ENCODE measurements at regions not wholly inside any gene's neighbourhood (a gene's known extent, or its start where the extent isn't known, plus 50 kb on each side); places are given as distances from the start of the nearest gene placed in this dataset.
A peak's percentile ranks its signal among the peaks of the same experiment; 100 is the strongest.

GRCh38 chr2:16775899-16776231, 110.2 kb upstream of the CYRIA start:
- peaks cover 0 to 2% (median 0%) of the 10 kb centered on the region in 8 donors for H3K9me3 Mint-ChIP-seq
- Histone ChIP-seq H3K36me3 (ENCODE audit: insufficient read depth, low read length) (no peaks in the 10 kb centered on the region), H3K9me3 (ENCODE audit: control insufficient read depth in 1 of 2, low read length in 2 of 2) (no peaks in the 10 kb centered on the region), H3K27ac (ENCODE audit: low read depth, low read length) (no peak overlapping the region), H3K4me3 (ENCODE audit: low read length in 2 of 2) (no peak overlapping the region), H3K27me3 (ENCODE audit: insufficient read depth, low read length) (no peaks in the 10 kb centered on the region), H3K4me1 (ENCODE audit: insufficient read depth, low read length) (no peaks in the 10 kb centered on the region)
- no peak overlapping the region for H3K27ac Mint-ChIP-seq
- DNase-seq: no peak
- intact Hi-C loops (cut with micrococcal nuclease): no loop called here
- H3K27me3 Mint-ChIP-seq: peaks cover 3 to 5% of the 10 kb centered on the region in 2 donors
- no peaks in the 10 kb centered on the region for H3K4me1 Mint-ChIP-seq
- H3K36me3 Mint-ChIP-seq: no peaks in the 10 kb centered on the region
- POLR2A ChIA-PET (ENCODE audit: partially characterized antibody): no interaction called here
- H3K4me3 Mint-ChIP-seq: no peak overlapping the region
- CTCF ChIA-PET (ENCODE audit: partially characterized antibody): interaction anchor here (1.0 kb wide), 1 partner anchor 19 kb away, joined by 3 read pairs; no protein-coding TSS in a partner anchor

- Histone ChIP-seq H3K36me3 (ENCODE audit: insufficient read depth, low read length) (no peaks in the 10 kb centered on the region), H3K4me1 (ENCODE audit: insufficient read depth, low read length) (no peaks in the 10 kb centered on the region), H3K27me3 (ENCODE audit: insufficient read depth, low read length) (no peaks in the 10 kb centered on the region), H3K9me3 (ENCODE audit: control insufficient read depth in 1 of 2, low read length in 2 of 2) (no peaks in the 10 kb centered on the region), H3K4me3 (ENCODE audit: low read length in 2 of 2) (no peak overlapping the region), H3K27ac (ENCODE audit: low read depth, low read length) (no peak overlapping the region)
- Mint-ChIP-seq H3K27ac (no peak overlapping the region), H3K27me3 (peaks cover 3 to 7% of the 10 kb centered on the region in 2 donors), H3K36me3 (no peaks in the 10 kb centered on the region), H3K4me1 (no peaks in the 10 kb centered on the region), H3K4me3 (no peak overlapping the region), H3K9me3 (peaks cover 0 to 2% (median 0%) of the 10 kb centered on the region in 8 donors)
- intact Hi-C loops (cut with micrococcal nuclease): no loop called here
- no peak for DNase-seq
- ChIA-PET CTCF (ENCODE audit: partially characterized antibody) (no interaction called here), POLR2A (ENCODE audit: partially characterized antibody) (no interaction called here)
These were observed 109.6 kb upstream of the CYRIA start for GRCh38 chr2:16774980-16775898.

- H3K4me3 Mint-ChIP-seq: no peak overlapping the region
- Histone ChIP-seq H3K27me3 (ENCODE audit: insufficient read depth, low read length) (no peaks in the 10 kb centered on the region), H3K36me3 (ENCODE audit: insufficient read depth, low read length) (no peaks in the 10 kb centered on the region), H3K27ac (ENCODE audit: low read depth, low read length) (no peak overlapping the region), H3K9me3 (ENCODE audit: control insufficient read depth in 1 of 2, low read length in 2 of 2) (no peaks in the 10 kb centered on the region), H3K4me3 (ENCODE audit: low read length in 2 of 2) (no peak overlapping the region), H3K4me1 (ENCODE audit: insufficient read depth, low read length) (no peaks in the 10 kb centered on the region)
- no peak overlapping the region for H3K27ac Mint-ChIP-seq
- peaks cover 3 to 7% of the 10 kb centered on the region in 2 donors for H3K27me3 Mint-ChIP-seq
- no peaks in the 10 kb centered on the region for H3K36me3 Mint-ChIP-seq
- peaks cover 0 to 3% (median 0%) of the 10 kb centered on the region in 8 donors for H3K9me3 Mint-ChIP-seq
- intact Hi-C loops (cut with micrococcal nuclease): no loop called here
- DNase-seq: no peak
- H3K4me1 Mint-ChIP-seq: no peaks in the 10 kb centered on the region
- ChIA-PET CTCF (ENCODE audit: partially characterized antibody) (no interaction called here), POLR2A (ENCODE audit: partially characterized antibody) (no interaction called here)
These were observed 108.5 kb upstream of the CYRIA start for GRCh38 chr2:16774091-16774490.

DNA sequence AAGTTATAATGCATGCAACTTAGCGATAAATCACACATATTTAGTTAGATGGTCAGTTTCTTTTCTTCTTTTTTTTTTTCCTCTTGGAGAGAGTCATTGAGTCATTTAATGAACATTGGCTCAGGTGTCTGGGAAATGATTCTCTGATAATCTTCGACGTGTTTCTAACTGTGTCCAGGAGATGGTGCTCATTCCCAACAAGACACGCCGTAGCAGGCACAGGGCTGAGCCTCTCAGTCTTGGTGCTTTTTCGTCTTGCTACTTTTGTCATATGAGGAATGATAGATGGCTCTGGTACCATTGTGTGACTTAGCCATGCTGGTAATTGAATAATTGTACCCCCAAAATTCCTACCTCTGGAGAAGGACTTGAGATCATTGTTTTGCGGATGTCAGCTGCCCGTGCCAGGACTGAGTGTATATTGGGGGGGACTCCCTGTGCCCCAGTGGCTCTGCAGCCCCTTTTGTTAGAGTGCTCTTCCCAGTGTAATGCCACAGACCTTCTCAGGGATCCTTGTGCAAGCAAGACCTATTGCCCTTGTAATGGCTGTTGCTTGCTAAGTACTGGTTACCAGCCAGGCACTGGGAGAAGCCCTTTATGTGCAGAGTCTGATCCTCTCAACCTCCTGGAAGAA, 107.6 kb upstream of the CYRIA start:
- Histone ChIP-seq H3K4me1 (ENCODE audit: insufficient read depth, low read length) (no peaks in the 10 kb centered on the region), H3K36me3 (ENCODE audit: insufficient read depth, low read length) (no peaks in the 10 kb centered on the region), H3K27ac (ENCODE audit: low read depth, low read length) (no peak overlapping the region), H3K27me3 (ENCODE audit: insufficient read depth, low read length) (no peaks in the 10 kb centered on the region), H3K9me3 (ENCODE audit: control insufficient read depth in 1 of 2, low read length in 2 of 2) (no peaks in the 10 kb centered on the region), H3K4me3 (ENCODE audit: low read length in 2 of 2) (no peak overlapping the region)
- intact Hi-C loops (cut with micrococcal nuclease): no loop called here
- DNase-seq: no peak
- Mint-ChIP-seq H3K27ac (peak overlapping the region in 1 of 7 donors; percentile 54), H3K27me3 (peaks cover 5 to 7% of the 10 kb centered on the region in 2 donors), H3K4me1 (no peaks in the 10 kb centered on the region), H3K36me3 (no peaks in the 10 kb centered on the region), H3K4me3 (no peak overlapping the region), H3K9me3 (peaks cover 0 to 3% (median 0%) of the 10 kb centered on the region in 8 donors)
- ChIA-PET CTCF (ENCODE audit: partially characterized antibody) (no interaction called here), POLR2A (ENCODE audit: partially characterized antibody) (no interaction called here)

DNA sequence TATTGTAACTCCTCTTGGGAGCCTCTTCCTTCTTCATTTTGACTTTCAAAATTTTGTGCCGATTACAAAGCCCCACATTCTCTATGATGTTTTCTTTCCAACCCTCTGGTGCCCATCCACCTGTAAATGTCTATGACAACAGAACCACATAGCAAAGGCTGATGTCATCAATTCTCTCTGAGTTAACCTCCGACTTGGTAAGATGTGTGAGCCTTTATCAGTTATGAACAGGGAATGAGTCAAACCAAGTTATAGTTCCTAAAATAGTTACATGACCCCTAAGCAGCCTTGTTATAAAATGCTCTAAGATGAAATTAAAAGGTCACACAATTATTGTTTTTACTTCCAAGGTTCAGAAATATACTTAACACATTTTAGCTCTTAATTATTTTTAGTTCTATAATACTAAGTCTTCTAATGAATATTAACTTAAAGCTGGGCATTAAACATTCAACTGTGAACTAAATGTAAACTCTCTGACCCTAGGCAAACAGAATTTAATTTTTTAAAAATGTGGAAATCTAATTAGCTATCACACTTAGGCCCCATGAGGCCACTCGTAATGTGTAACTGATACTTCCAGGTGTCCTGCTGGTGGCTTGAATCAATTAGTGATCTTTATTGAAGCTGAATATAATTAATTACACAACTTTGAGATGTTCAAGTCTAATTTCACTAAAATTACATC, 102.3 kb upstream of the CYRIA start:
- H3K27ac ChIP-seq (ENCODE audit: low read depth, low read length): no peak overlapping the region
- H3K4me3 ChIP-seq (ENCODE audit: low read length in 2 of 2): no peak overlapping the region
- Mint-ChIP-seq H3K27me3 (peaks cover 2 to 3% of the 10 kb centered on the region in 2 donors), H3K4me1 (no peaks in the 10 kb centered on the region), H3K4me3 (no peak overlapping the region), H3K9me3 (peaks cover 0 to 4% (median 0%) of the 10 kb centered on the region in 8 donors), H3K36me3 (no peaks in the 10 kb centered on the region), H3K27ac (no peak overlapping the region)
- no peak for DNase-seq
- ChIA-PET CTCF (ENCODE audit: partially characterized antibody) (no interaction called here), POLR2A (ENCODE audit: partially characterized antibody) (no interaction called here)
- no peaks in the 10 kb centered on the region for H3K36me3 ChIP-seq (ENCODE audit: insufficient read depth, low read length)
- intact Hi-C loops (cut with micrococcal nuclease): no loop called here
- no peaks in the 10 kb centered on the region for H3K9me3 ChIP-seq (ENCODE audit: control insufficient read depth in 1 of 2, low read length in 2 of 2)
- H3K4me1 ChIP-seq (ENCODE audit: insufficient read depth, low read length): no peaks in the 10 kb centered on the region
- no peaks in the 10 kb centered on the region for H3K27me3 ChIP-seq (ENCODE audit: insufficient read depth, low read length)

DNA sequence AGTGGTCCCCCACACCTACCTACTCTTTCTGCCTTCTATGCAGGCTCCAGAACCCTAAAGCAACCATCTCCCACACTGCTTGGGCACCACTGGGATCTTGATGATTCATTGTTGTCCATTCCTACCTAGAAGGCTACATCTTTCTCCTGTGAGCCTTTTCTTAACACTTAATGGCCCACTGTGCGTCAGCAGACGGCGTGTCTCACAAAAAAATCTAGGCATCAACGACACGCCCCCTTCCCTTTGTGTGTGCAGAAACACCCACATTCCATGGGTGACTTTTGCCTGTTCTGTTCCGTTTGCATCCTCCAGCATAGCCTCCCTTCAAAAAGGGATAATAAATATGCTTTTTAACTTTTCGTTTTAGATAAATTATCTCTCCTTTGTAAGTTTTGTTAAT, 99.7 kb upstream of the CYRIA start:
- no peak overlapping the region for H3K4me3 ChIP-seq (ENCODE audit: low read length in 2 of 2)
- no peak for DNase-seq
- H3K36me3 Mint-ChIP-seq: no peaks in the 10 kb centered on the region
- no peaks in the 10 kb centered on the region for H3K36me3 ChIP-seq (ENCODE audit: insufficient read depth, low read length)
- H3K27me3 ChIP-seq (ENCODE audit: insufficient read depth, low read length): no peaks in the 10 kb centered on the region
- peaks cover 0 to 4% (median 0%) of the 10 kb centered on the region in 8 donors for H3K9me3 Mint-ChIP-seq
- H3K27me3 Mint-ChIP-seq: peaks cover 1 to 5% of the 10 kb centered on the region in 2 donors
- H3K4me1 Mint-ChIP-seq: no peaks in the 10 kb centered on the region
- no peaks in the 10 kb centered on the region for H3K9me3 ChIP-seq (ENCODE audit: control insufficient read depth in 1 of 2, low read length in 2 of 2)
- no peaks in the 10 kb centered on the region for H3K4me1 ChIP-seq (ENCODE audit: insufficient read depth, low read length)
- intact Hi-C loops (cut with micrococcal nuclease): no loop called here
- ChIA-PET POLR2A (ENCODE audit: partially characterized antibody) (no interaction called here), CTCF (ENCODE audit: partially characterized antibody) (no interaction called here)
- no peak overlapping the region for H3K4me3 Mint-ChIP-seq
- H3K27ac Mint-ChIP-seq: no peak overlapping the region
- no peak overlapping the region for H3K27ac ChIP-seq (ENCODE audit: low read depth, low read length)

DNA sequence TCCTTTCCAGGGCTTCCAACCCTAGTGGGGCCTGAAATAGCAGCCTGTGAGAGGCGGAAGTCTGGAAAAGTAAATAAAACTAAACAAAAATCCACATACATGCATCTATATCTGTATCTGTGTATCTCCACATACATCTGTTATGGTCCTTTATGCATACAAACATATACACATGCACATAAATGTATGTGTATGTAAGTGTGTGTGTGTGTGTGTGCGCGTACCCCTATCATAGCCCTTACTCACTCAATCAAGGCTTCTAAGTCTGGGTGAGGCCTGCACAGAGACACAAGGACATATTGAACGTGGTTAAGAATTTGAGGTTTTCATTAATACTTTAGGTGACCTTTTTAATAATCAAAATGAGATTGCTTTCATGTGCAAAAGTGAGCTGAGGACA, 98.9 kb upstream of the CYRIA start:
- ChIA-PET POLR2A (ENCODE audit: partially characterized antibody) (no interaction called here), CTCF (ENCODE audit: partially characterized antibody) (no interaction called here)
- Histone ChIP-seq H3K27ac (ENCODE audit: low read depth, low read length) (no peak overlapping the region), H3K27me3 (ENCODE audit: insufficient read depth, low read length) (no peaks in the 10 kb centered on the region), H3K9me3 (ENCODE audit: control insufficient read depth in 1 of 2, low read length in 2 of 2) (no peaks in the 10 kb centered on the region), H3K36me3 (ENCODE audit: insufficient read depth, low read length) (no peaks in the 10 kb centered on the region), H3K4me3 (ENCODE audit: low read length in 2 of 2) (no peak overlapping the region), H3K4me1 (ENCODE audit: insufficient read depth, low read length) (no peaks in the 10 kb centered on the region)
- DNase-seq: no peak
- Mint-ChIP-seq H3K4me3 (no peak overlapping the region), H3K27me3 (peaks cover 0 to 5% of the 10 kb centered on the region in 2 donors), H3K4me1 (no peaks in the 10 kb centered on the region), H3K27ac (no peak overlapping the region), H3K9me3 (peaks cover 0 to 4% (median 0%) of the 10 kb centered on the region in 8 donors), H3K36me3 (no peaks in the 10 kb centered on the region)
- intact Hi-C loops (cut with micrococcal nuclease): no loop called here
